T-helper 17 cell (primary cell): ENCODE measurements at regions not wholly inside any gene's neighbourhood (a gene's known extent, or its start where the extent isn't known, plus 50 kb on each side); places are given as distances from the start of the nearest gene placed in this dataset.

Experiments
- ATAC-seq: fragments of 150-1000 bp; cut with Tn5 transposase; 2 replicates; pipeline ENCODE4 v1.10.0; 2021; ENCODE audit warnings: mild to moderate bottlenecking, moderate library complexity
- DNase-seq, 3 donors: peaks; one replicate each; pipeline versions ENCODE4 v3.0.0 to v3.0.0-alpha.2; 2020 to 2021
- H3K9me3 ChIP-seq: one replicate; pipeline ENCODE4 v1.7.0; 2013; ENCODE audit warnings: low read length, mild to moderate bottlenecking; ENCODE audit not compliant: control insufficient read depth, poor library complexity, severe bottlenecking
- H3K27ac Mint-ChIP-seq: one replicate; pipeline ENCODE4 v1.8.0; 2022; ENCODE audit warnings: mild to moderate bottlenecking, moderate library complexity, mixed read lengths
- H3K27me3 Mint-ChIP-seq: one replicate; pipeline ENCODE4 v1.8.0; 2022; ENCODE audit warnings: mixed read lengths
- H3K36me3 Mint-ChIP-seq: one replicate; pipeline ENCODE4 v1.8.0; 2022; ENCODE audit warnings: low read depth, mixed read lengths
- H3K4me1 Mint-ChIP-seq: one replicate; pipeline ENCODE4 v1.8.0; 2022; ENCODE audit warnings: mild to moderate bottlenecking, mixed read lengths
- H3K4me3 Mint-ChIP-seq: one replicate; pipeline ENCODE4 v1.8.0; 2022; ENCODE audit warnings: mild to moderate bottlenecking, moderate library complexity, mixed read lengths

- peaks cover 5% of the 10 kb centered on the region for H3K27me3 Mint-ChIP-seq
- no peaks in the 10 kb centered on the region for H3K36me3 Mint-ChIP-seq
- no peaks in the 10 kb centered on the region for H3K4me1 Mint-ChIP-seq
- no peak overlapping the region for H3K27ac Mint-ChIP-seq
- H3K9me3 ChIP-seq: no peaks in the 10 kb centered on the region
- H3K4me3 Mint-ChIP-seq: no peak overlapping the region
- ATAC-seq (no peak), DNase-seq (no peak)
Observed at GRCh38 chr5:113813466-113813865, 300.0 kb downstream of the YTHDC2 start.

GRCh38 chr5:113817683-113818082 lies 304.2 kb downstream of the YTHDC2 start:
- no peaks in the 10 kb centered on the region for H3K27me3 Mint-ChIP-seq
- H3K36me3 Mint-ChIP-seq: no peaks in the 10 kb centered on the region
- no peak overlapping the region for H3K4me3 Mint-ChIP-seq
- H3K27ac Mint-ChIP-seq: no peak overlapping the region
- H3K9me3 ChIP-seq: no peaks in the 10 kb centered on the region
- DNase-seq (no peak), ATAC-seq (no peak)
- no peaks in the 10 kb centered on the region for H3K4me1 Mint-ChIP-seq

DNA sequence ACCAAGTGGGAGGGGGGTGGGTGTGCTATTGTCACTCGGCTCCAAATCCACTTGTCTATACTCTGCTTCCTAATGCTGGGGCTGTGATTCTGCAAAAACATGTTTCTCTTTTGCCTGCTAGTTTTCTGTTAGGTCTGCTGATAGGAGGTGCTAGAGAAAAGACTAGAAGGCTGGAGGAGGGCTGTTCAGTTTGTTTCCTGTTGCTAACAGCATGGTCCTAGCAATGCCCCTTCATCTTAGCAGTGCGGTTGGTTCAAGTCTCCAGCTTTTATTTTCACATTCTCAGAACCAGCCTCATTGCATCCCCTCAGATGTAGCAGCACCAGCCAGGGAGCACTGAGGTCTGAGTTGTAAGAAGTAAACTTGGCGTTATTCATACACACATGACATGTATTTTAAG lies 310.2 kb downstream of the YTHDC2 start:
- no peak overlapping the region for H3K4me3 Mint-ChIP-seq
- no peaks in the 10 kb centered on the region for H3K27me3 Mint-ChIP-seq
- H3K27ac Mint-ChIP-seq: no peak overlapping the region
- H3K36me3 Mint-ChIP-seq: no peaks in the 10 kb centered on the region
- no peak for ATAC-seq
- DNase-seq: no peak
- H3K9me3 ChIP-seq: no peaks in the 10 kb centered on the region
- no peaks in the 10 kb centered on the region for H3K4me1 Mint-ChIP-seq

DNA sequence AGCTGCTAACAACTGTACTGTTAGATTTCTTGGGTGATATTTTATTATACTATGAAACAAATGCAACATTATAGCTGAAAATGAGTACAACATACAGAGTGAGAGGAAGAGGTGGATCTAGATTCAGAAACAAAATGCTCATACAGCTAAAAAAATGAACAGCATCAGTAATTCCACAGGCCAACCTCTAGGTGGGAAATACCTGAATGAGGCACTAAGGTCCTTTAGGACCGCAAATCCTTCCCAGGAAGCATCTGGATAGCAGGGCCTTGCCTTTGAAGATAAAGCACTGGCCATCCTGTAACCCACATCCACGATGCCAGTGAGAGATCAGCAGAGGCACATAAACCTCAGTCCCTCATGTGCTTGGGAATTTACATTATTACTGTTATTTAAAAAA lies 310.8 kb downstream of the YTHDC2 start:
- Mint-ChIP-seq H3K27ac (no peak overlapping the region), H3K36me3 (no peaks in the 10 kb centered on the region), H3K4me3 (no peak overlapping the region), H3K27me3 (no peaks in the 10 kb centered on the region), H3K4me1 (no peaks in the 10 kb centered on the region)
- ATAC-seq (no peak), DNase-seq (no peak)
- no peaks in the 10 kb centered on the region for H3K9me3 ChIP-seq

GRCh38 chr5:113825176-113825575 lies 311.7 kb downstream of the YTHDC2 start:
- Mint-ChIP-seq H3K27ac (no peak overlapping the region), H3K4me1 (no peaks in the 10 kb centered on the region), H3K36me3 (no peaks in the 10 kb centered on the region), H3K27me3 (no peaks in the 10 kb centered on the region), H3K4me3 (no peak overlapping the region)
- no peaks in the 10 kb centered on the region for H3K9me3 ChIP-seq
- no peak for DNase-seq
- no peak for ATAC-seq

DNA sequence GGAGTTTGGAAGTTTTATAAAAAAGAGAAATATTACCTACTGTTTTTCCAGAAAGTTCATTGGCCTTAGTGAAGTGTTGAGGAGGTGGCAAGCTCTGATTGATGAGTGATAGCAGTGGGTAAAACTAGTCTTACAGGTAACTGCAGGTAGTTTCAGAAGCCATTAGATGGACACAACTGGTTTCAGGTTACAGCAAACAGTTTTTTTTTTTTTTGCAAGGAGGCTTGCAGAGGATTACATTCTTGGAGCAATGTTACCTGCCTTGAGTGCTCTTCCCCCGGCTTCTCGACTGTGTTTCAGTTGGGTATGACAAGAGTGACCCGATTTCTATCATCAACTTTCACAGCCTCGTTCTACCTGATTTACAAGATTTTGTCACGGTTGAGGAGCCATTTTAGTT lies 333.4 kb downstream of the YTHDC2 start:
- H3K9me3 ChIP-seq: no peaks in the 10 kb centered on the region
- ATAC-seq: no peak
- H3K4me3 Mint-ChIP-seq: no peak overlapping the region
- H3K4me1 Mint-ChIP-seq: no peaks in the 10 kb centered on the region
- no peak overlapping the region for H3K27ac Mint-ChIP-seq
- no peaks in the 10 kb centered on the region for H3K27me3 Mint-ChIP-seq
- no peak for DNase-seq
- no peaks in the 10 kb centered on the region for H3K36me3 Mint-ChIP-seq

DNA sequence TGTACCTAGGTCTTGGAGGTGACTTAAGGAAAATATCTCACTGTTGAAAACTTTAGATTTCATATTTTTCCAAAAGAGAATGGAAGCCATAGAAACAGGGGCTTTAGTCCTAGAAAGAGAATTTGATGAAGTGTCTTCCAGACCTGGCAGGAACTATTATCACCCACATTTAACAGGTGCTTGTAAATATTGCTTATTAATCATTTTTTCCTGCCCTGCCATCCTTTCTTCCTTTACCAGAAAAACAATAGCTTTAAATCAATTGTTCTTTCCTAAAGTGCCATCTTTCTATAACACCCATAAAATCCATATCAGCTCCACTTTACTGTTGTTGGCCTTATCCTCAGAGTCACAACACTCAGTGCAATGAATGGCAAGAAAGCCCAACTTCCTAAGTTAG lies 350.9 kb downstream of the YTHDC2 start:
- no peaks in the 10 kb centered on the region for H3K27me3 Mint-ChIP-seq
- ATAC-seq (no peak), DNase-seq (no peak)
- no peak overlapping the region for H3K4me3 Mint-ChIP-seq
- H3K36me3 Mint-ChIP-seq: no peaks in the 10 kb centered on the region
- no peak overlapping the region for H3K27ac Mint-ChIP-seq
- no peaks in the 10 kb centered on the region for H3K9me3 ChIP-seq
- H3K4me1 Mint-ChIP-seq: no peaks in the 10 kb centered on the region

DNA sequence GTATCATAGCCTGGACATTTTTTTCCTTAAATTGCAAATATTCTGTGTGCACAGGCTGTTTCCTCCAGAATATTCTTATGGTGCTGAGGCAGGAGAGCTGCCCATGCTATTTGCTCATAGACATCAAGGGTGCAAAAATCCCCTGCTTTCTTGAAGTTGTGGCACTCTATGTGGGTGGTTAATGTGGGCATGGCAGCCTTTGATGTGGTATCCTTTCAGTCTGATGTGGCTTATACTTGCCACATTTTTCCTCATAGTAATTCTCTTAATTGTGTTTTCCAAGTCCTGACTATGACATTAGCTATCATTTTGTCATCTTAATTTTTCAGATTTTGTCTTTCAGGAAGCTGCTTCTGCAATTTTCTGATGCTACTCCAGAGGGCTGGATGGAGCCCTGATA lies 353.3 kb downstream of the YTHDC2 start:
- H3K4me1 Mint-ChIP-seq: no peaks in the 10 kb centered on the region
- H3K36me3 Mint-ChIP-seq: no peaks in the 10 kb centered on the region
- no peaks in the 10 kb centered on the region for H3K27me3 Mint-ChIP-seq
- no peak for ATAC-seq
- H3K9me3 ChIP-seq: no peaks in the 10 kb centered on the region
- H3K27ac Mint-ChIP-seq: no peak overlapping the region
- no peak for DNase-seq
- no peak overlapping the region for H3K4me3 Mint-ChIP-seq

- Mint-ChIP-seq H3K27me3 (no peaks in the 10 kb centered on the region), H3K27ac (no peak overlapping the region), H3K4me3 (no peak overlapping the region), H3K4me1 (no peaks in the 10 kb centered on the region), H3K36me3 (no peaks in the 10 kb centered on the region)
- no peaks in the 10 kb centered on the region for H3K9me3 ChIP-seq
- DNase-seq (no peak), ATAC-seq (no peak)
Observed at GRCh38 chr5:113869611-113870010, 356.1 kb downstream of the YTHDC2 start.

DNA sequence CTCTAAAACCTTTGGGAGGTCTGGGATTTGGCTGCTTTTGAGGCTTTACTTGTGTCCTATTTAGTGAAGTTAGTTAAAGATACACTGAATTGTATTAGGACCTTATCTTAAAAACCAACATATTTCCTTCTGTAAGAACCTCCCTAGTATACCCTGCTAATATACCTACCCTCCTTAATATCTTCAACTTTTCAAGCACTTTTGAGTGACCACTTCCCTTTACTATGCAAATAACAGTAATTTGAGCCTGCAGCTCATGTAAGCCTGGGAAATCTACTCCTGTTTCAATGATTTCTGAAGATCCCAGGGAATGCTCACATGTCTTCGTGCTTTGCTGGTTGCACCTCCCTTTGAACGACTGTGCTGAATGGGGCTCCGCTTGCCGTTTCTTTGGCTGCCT lies 358.5 kb downstream of the YTHDC2 start:
- Mint-ChIP-seq H3K27ac (no peak overlapping the region), H3K4me1 (no peaks in the 10 kb centered on the region), H3K36me3 (no peaks in the 10 kb centered on the region), H3K4me3 (no peak overlapping the region), H3K27me3 (no peaks in the 10 kb centered on the region)
- H3K9me3 ChIP-seq: no peaks in the 10 kb centered on the region
- DNase-seq (no peak), ATAC-seq (no peak)

GRCh38 chr5:113875096-113875495 lies 361.6 kb downstream of the YTHDC2 start:
- no peaks in the 10 kb centered on the region for H3K9me3 ChIP-seq
- no peaks in the 10 kb centered on the region for H3K27me3 Mint-ChIP-seq
- DNase-seq (no peak), ATAC-seq (no peak)
- no peak overlapping the region for H3K27ac Mint-ChIP-seq
- no peaks in the 10 kb centered on the region for H3K36me3 Mint-ChIP-seq
- no peak overlapping the region for H3K4me3 Mint-ChIP-seq
- H3K4me1 Mint-ChIP-seq: no peaks in the 10 kb centered on the region

DNA sequence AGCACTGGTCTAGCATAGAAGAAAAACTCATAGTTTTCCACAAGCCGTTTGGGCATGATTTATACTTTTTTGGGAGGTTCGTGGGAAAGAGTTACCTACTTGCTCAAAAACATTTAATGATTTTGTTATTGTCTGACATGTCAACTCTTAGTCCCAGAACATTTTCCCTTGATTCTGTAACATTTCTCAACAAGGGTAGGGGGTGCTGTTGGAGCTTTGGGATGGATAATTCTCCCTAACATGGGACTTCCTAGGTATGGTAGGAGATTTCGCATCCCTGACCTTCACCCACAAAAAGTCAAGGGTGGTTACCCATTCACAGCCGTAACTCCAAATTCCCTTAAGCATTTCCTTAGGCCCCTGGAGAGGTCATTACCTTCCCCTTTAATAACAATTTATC lies 378.0 kb downstream of the YTHDC2 start:
- Mint-ChIP-seq H3K36me3 (no peaks in the 10 kb centered on the region), H3K4me3 (no peak overlapping the region), H3K4me1 (no peaks in the 10 kb centered on the region), H3K27me3 (no peaks in the 10 kb centered on the region), H3K27ac (no peak overlapping the region)
- ATAC-seq (no peak), DNase-seq (no peak)
- no peaks in the 10 kb centered on the region for H3K9me3 ChIP-seq

GRCh38 chr5:113896789-113897188 lies 383.3 kb downstream of the YTHDC2 start:
- H3K9me3 ChIP-seq: no peaks in the 10 kb centered on the region
- no peak overlapping the region for H3K27ac Mint-ChIP-seq
- H3K4me3 Mint-ChIP-seq: no peak overlapping the region
- ATAC-seq (no peak), DNase-seq (no peak)
- no peaks in the 10 kb centered on the region for H3K4me1 Mint-ChIP-seq
- no peaks in the 10 kb centered on the region for H3K36me3 Mint-ChIP-seq
- no peaks in the 10 kb centered on the region for H3K27me3 Mint-ChIP-seq

DNA sequence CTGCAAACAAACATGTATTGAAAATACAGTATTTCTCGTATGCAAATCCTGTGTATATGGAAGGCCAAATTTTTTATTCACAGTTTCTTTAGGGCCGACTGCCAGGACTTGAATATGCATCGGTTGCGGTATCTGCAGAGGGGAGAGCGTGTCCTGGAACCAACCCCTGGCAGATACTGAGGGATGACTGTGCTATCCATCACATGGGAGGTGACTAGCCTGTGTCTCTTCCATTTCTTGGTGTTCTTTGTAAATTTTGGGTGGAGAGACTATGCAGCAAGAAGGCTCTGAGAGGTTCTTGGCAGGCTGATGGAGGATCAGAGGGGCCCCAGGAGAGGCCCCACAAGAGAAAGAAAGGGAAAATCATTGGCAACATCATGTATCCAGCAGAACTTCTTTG lies 384.3 kb downstream of the YTHDC2 start:
- ATAC-seq (no peak), DNase-seq (no peak)
- H3K4me3 Mint-ChIP-seq: no peak overlapping the region
- H3K27me3 Mint-ChIP-seq: no peaks in the 10 kb centered on the region
- no peaks in the 10 kb centered on the region for H3K4me1 Mint-ChIP-seq
- H3K9me3 ChIP-seq: no peaks in the 10 kb centered on the region
- H3K27ac Mint-ChIP-seq: no peak overlapping the region
- no peaks in the 10 kb centered on the region for H3K36me3 Mint-ChIP-seq

- Mint-ChIP-seq H3K4me3 (no peak overlapping the region), H3K27ac (no peak overlapping the region), H3K36me3 (no peaks in the 10 kb centered on the region), H3K4me1 (no peaks in the 10 kb centered on the region), H3K27me3 (no peaks in the 10 kb centered on the region)
- ATAC-seq: no peak
- no peaks in the 10 kb centered on the region for H3K9me3 ChIP-seq
- no peak for DNase-seq
Observed at GRCh38 chr5:113900141-113900540, 386.6 kb downstream of the YTHDC2 start.
